Spleen (tissue), 11 donors: ENCODE measurements at regions not wholly inside any gene's neighbourhood (a gene's known extent, or its start where the extent isn't known, plus 50 kb on each side); places are given as distances from the start of the nearest gene placed in this dataset.

Experiments
- DNase-seq: peaks from one replicate; pipeline ENCODE4 v3.0.0-alpha.2; 2020
- H3K27ac ChIP-seq, 8 donors: fragments of 200-600 bp; sonication (generic) in 7 of 8; 1 replicate in 4 of 8; 2 replicates in 4 of 8; pipeline versions ENCODE4 v1.5.0 to v1.8.0; 2016 to 2021; ENCODE audit warnings: inconsistent platforms in 4 of 8, mild to moderate bottlenecking in 4 of 8, moderate library complexity in 1 of 8
- H3K27me3 ChIP-seq, 7 donors: fragments of 200-600 bp; sonication (generic) in 6 of 7; replicated peaks in 1 of 7; 1 replicate in 4 of 7; 2 replicates in 3 of 7; pipeline versions ENCODE4 v1.5.0 to v1.8.0; 2016 to 2021; ENCODE audit warnings: inconsistent platforms in 3 of 7, mild to moderate bottlenecking in 1 of 7
- H3K36me3 ChIP-seq, 6 donors: fragments of 200-600 bp; sonication (generic) in 5 of 6; 1 replicate in 4 of 6; 2 replicates in 2 of 6; pipeline versions ENCODE4 v1.5.0 to v1.8.0; 2016 to 2021; ENCODE audit warnings: inconsistent platforms in 2 of 6
- H3K4me1 ChIP-seq, 6 donors: fragments of 200-600 bp; sonication (generic) in 5 of 6; 1 replicate in 3 of 6; 2 replicates in 3 of 6; pipeline versions ENCODE4 v1.5.0 to v1.8.0; 2016 to 2021; ENCODE audit warnings: inconsistent platforms in 3 of 6
- H3K4me3 ChIP-seq, 8 donors: fragments of 200-600 bp; sonication (generic) in 7 of 8; 1 replicate in 4 of 8; 2 replicates in 4 of 8; pipeline versions ENCODE4 v1.5.0 to v1.8.0; 2016 to 2021; ENCODE audit warnings: inconsistent platforms in 4 of 8, mild to moderate bottlenecking in 4 of 8, moderate library complexity in 2 of 8
- H3K9me3 ChIP-seq, 8 donors: fragments of 200-600 bp; sonication (generic) in 7 of 8; 1 replicate in 4 of 8; 2 replicates in 4 of 8; pipeline versions ENCODE4 v1.5.0 to v1.8.0; 2016 to 2021; ENCODE audit warnings: inconsistent platforms in 4 of 8
- CTCF ChIP-seq, 11 experiments: fragments of 200-600 bp in 7 of 11; fragments of 450-650 bp in 4 of 11; sonication (generic) in 4 of 11; IDR thresholded peaks in 8 of 11; conservative IDR thresholded peaks in 3 of 11; 1 replicate in 7 of 11; 2 replicates in 4 of 11; pipeline versions ENCODE4 v1.4.0 to v1.8.0; 2016 to 2021; ENCODE audit warnings: antibody characterized with exemption in 11 of 11, inconsistent platforms in 4 of 11, mild to moderate bottlenecking in 1 of 11
- POLR2A ChIP-seq, 3 donors: fragments of 450-650 bp; IDR thresholded peaks; one replicate each; pipeline ENCODE4 v1.5.1; 2017; ENCODE audit warnings: antibody characterized with exemption in 3 of 3, mild to moderate bottlenecking in 1 of 3
- POLR2AphosphoS5 ChIP-seq, 3 donors: sonication (generic); formaldehyde crosslinking; IDR thresholded peaks; one replicate each; pipeline ENCODE4 v1.5.1; 2017; ENCODE audit warnings: antibody characterized with exemption in 3 of 3
- WGBS, 5 donors: extraction: QIAGEN DNeasy Blood & Tissue Kit in 3 of 5; methylation state at CpG; one replicate each; pipeline versions ENCODE4 v1.1.5 to v1.1.7; 2013 to 2018; 5-methylcytosine and 5-hydroxymethylcytosine counted together
- intact Hi-C: fragments of 100-400 bp; cut with DNase I; formaldehyde crosslinking; loops from one replicate; pipeline ENCODE4 v1.15.0; 2023; ENCODE audit warnings: low total_unique reads
- donor health status: healthy with polysubstance abuse.
- donor health status: DM: no; HTN: no; CAD: no; lungs with moderate emphysema.
- donor health status: DM: no; HTN: no; CAD: no.
- donor health status: Bipolar disorder and iron deficiency.
- donor health status: healthy.
- donor health status: DM: no; HTN: no; CAD: no.
- donor health status: DM: yes; HTN: yes; CAD: no.

GRCh38 chr10:22111260-22111659, 106.6 kb downstream of the EBLN1 start:
- H3K36me3 ChIP-seq = no peaks in the 10 kb centered on the region
- WGBS, 5 donors = 73 to 88% (median 75%) methylated on average over 4 of the region's 4 CpGs
- H3K4me1 ChIP-seq = no peaks in the 10 kb centered on the region
- no peaks in the 10 kb centered on the region for H3K27me3 ChIP-seq
- intact Hi-C loops = no loop called here
- H3K4me3 ChIP-seq = no peak overlapping the region
- no peak for TF ChIP-seq POLR2AphosphoS5 (IDR thresholded peaks at IDR 0.05)
- TF ChIP-seq POLR2A (IDR thresholded peaks at IDR 0.05) = no peak
- no peak for TF ChIP-seq CTCF (IDR thresholded peaks at IDR 0.05 in 8 of 11, conservative IDR thresholded peaks at IDR 0.05 in 3 of 11)
- H3K9me3 ChIP-seq = no peaks in the 10 kb centered on the region
- DNase-seq = no peak
- no peak overlapping the region for H3K27ac ChIP-seq

GRCh38 chr10:22110761-22111160, 107.1 kb downstream of the EBLN1 start:
- H3K27ac ChIP-seq = no peak overlapping the region
- no peak for DNase-seq
- no peaks in the 10 kb centered on the region for H3K36me3 ChIP-seq
- 60 to 85% (median 61%) methylated on average over 3 of the region's 3 CpGs for WGBS, 5 donors
- H3K27me3 ChIP-seq = no peaks in the 10 kb centered on the region
- intact Hi-C loops = no loop called here
- no peak overlapping the region for H3K4me3 ChIP-seq
- H3K9me3 ChIP-seq = no peaks in the 10 kb centered on the region
- H3K4me1 ChIP-seq = no peaks in the 10 kb centered on the region
- TF ChIP-seq POLR2A (IDR thresholded peaks at IDR 0.05) (no peak), POLR2AphosphoS5 (IDR thresholded peaks at IDR 0.05) (no peak), CTCF (IDR thresholded peaks at IDR 0.05 in 8 of 11, conservative IDR thresholded peaks at IDR 0.05 in 3 of 11) (no peak)

- intact Hi-C loops = no loop called here
- no peak for TF ChIP-seq POLR2A (IDR thresholded peaks at IDR 0.05)
- no peak for TF ChIP-seq CTCF (IDR thresholded peaks at IDR 0.05 in 8 of 11, conservative IDR thresholded peaks at IDR 0.05 in 3 of 11)
- no peak for TF ChIP-seq POLR2AphosphoS5 (IDR thresholded peaks at IDR 0.05)
- Histone ChIP-seq H3K36me3 (no peaks in the 10 kb centered on the region), H3K27me3 (no peaks in the 10 kb centered on the region), H3K4me3 (no peak overlapping the region), H3K4me1 (no peaks in the 10 kb centered on the region), H3K9me3 (no peaks in the 10 kb centered on the region), H3K27ac (no peak overlapping the region)
- 63 to 90% (median 76%) methylated on average over 4 of the region's 4 CpGs for WGBS, 5 donors
- no peak for DNase-seq
Measured at GRCh38 chr10:22105270-22105669, 101.7 kb upstream of the DNAJC1 start.

- WGBS, 5 donors = 80 to 92% (median 84%) methylated on average over 4 of the region's 4 CpGs
Measured at GRCh38 chr10:22103701-22104470, 100.4 kb upstream of the DNAJC1 start.

More at GRCh38 chr10:22103701-22104470, 100.4 kb upstream of the DNAJC1 start:
- Histone ChIP-seq H3K27ac (no peak overlapping the region), H3K9me3 (peaks cover 0 to 4% (median 0%) of the 10 kb centered on the region in 8 donors), H3K4me1 (no peaks in the 10 kb centered on the region), H3K27me3 (no peaks in the 10 kb centered on the region), H3K4me3 (no peak overlapping the region), H3K36me3 (no peaks in the 10 kb centered on the region)
- intact Hi-C loops = no loop called here
- DNase-seq = no peak
- peak in 2 of 11 experiments; percentile 13 to 14 for TF ChIP-seq CTCF (IDR thresholded peaks at IDR 0.05 in 8 of 11, conservative IDR thresholded peaks at IDR 0.05 in 3 of 11)
- TF ChIP-seq POLR2AphosphoS5 (IDR thresholded peaks at IDR 0.05) = no peak
- no peak for TF ChIP-seq POLR2A (IDR thresholded peaks at IDR 0.05)
